GM23248 (cell line): ENCODE measurements at regions not wholly inside any gene's neighbourhood (a gene's known extent, or its start where the extent isn't known, plus 50 kb on each side); places are given as distances from the start of the nearest gene placed in this dataset.

ENCODE experiments used
- DNase-seq: peaks from one replicate; pipeline ENCODE4 v3.0.0-alpha.2; 2015
- H2AFZ ChIP-seq: fragments of 200-600 bp; sonication (generic); 2 replicates; pipeline ENCODE4 v1.6.1; 2016; ENCODE audit warnings: antibody characterized with exemption
- H3F3A ChIP-seq: fragments of 200-600 bp; sonication (generic); 2 replicates; pipeline ENCODE4 v1.6.1; 2016; ENCODE audit warnings: mild to moderate bottlenecking, antibody characterized with exemption, mixed run types; ENCODE audit not compliant: insufficient read depth
- H3K27ac ChIP-seq: fragments of 200-600 bp; sonication (generic); 2 replicates; pipeline ENCODE4 v1.5.1; 2016; ENCODE audit warnings: mild to moderate bottlenecking
- H3K27me3 ChIP-seq: fragments of 200-600 bp; sonication (generic); replicated peaks from 2 replicates; pipeline ENCODE4 v1.6.1; 2016; ENCODE audit warnings: mild to moderate bottlenecking; ENCODE audit not compliant: insufficient read depth
- H3K36me3 ChIP-seq: fragments of 200-600 bp; sonication (generic); 2 replicates; pipeline ENCODE4 v1.6.1; 2016; ENCODE audit warnings: low read depth, mild to moderate bottlenecking
- H3K4me1 ChIP-seq: fragments of 200-600 bp; sonication (generic); 2 replicates; pipeline ENCODE4 v1.6.1; 2016; ENCODE audit warnings: mild to moderate bottlenecking; ENCODE audit not compliant: insufficient read depth
- H3K4me2 ChIP-seq: fragments of 200-600 bp; sonication (generic); one replicate; pipeline ENCODE4 v1.6.1; 2016; ENCODE audit warnings: mild to moderate bottlenecking; ENCODE audit not compliant: unreplicated experiment
- H3K4me3 ChIP-seq: fragments of 200-600 bp; sonication (generic); 2 replicates; pipeline ENCODE4 v1.5.1; 2016; ENCODE audit warnings: mild to moderate bottlenecking
- H3K79me2 ChIP-seq: fragments of 200-600 bp; sonication (generic); 2 replicates; pipeline ENCODE4 v1.6.1; 2016; ENCODE audit warnings: mild to moderate bottlenecking; ENCODE audit not compliant: insufficient read depth
- H3K9ac ChIP-seq: fragments of 200-600 bp; sonication (generic); 2 replicates; pipeline ENCODE4 v1.6.1; 2016; ENCODE audit warnings: mild to moderate bottlenecking
- H3K9me2 ChIP-seq: fragments of 200-600 bp; sonication (generic); 2 replicates; pipeline ENCODE4 v1.6.1; 2016; ENCODE audit warnings: mixed run types, mild to moderate bottlenecking, moderate library complexity; ENCODE audit not compliant: insufficient read depth
- H3K9me3 ChIP-seq: fragments of 200-600 bp; sonication (generic); one replicate; pipeline ENCODE4 v1.6.1; 2017; ENCODE audit warnings: low read depth
- H4K20me1 ChIP-seq: fragments of 200-600 bp; sonication (generic); 2 replicates; pipeline ENCODE4 v1.6.0; 2016; ENCODE audit not compliant: insufficient read depth
- EZH2 ChIP-seq: fragments of 200-600 bp; sonication (generic); IDR thresholded peaks from 2 replicates; pipeline ENCODE4 v1.6.1; 2018; ENCODE audit warnings: antibody characterized with exemption, mild to moderate bottlenecking; ENCODE audit not compliant: insufficient read depth, poor library complexity, severe bottlenecking
- EZH2phosphoT487 ChIP-seq: fragments of 200-600 bp; sonication (generic); IDR thresholded peaks from 2 replicates; pipeline ENCODE4 v1.6.1; 2018; ENCODE audit warnings: antibody characterized with exemption, moderate library complexity, mild to moderate bottlenecking, low read depth; ENCODE audit not compliant: insufficient read depth
- WGBS, 2 experiments: methylation state at CpG; one replicate each; pipeline ENCODE4 v1.1.6; 2015 to 2017; ENCODE audit warnings: low lambda C conversion rate in 2 of 2, low coverage in 1 of 2; ENCODE audit errors: missing lambda C conversion rate in 2 of 2; 5-methylcytosine and 5-hydroxymethylcytosine counted together
- in situ Hi-C: fragments of 300-500 bp; cut with MboI; formaldehyde crosslinking; loops from 2 replicates; pipeline ENCODE4 v1.15.0; 2020

GRCh38 chr13:74476788-74477187 lies 342.6 kb upstream of the KLF12 start:
- H3K36me3 ChIP-seq, result no peaks in the 10 kb centered on the region
- H3K9me2 ChIP-seq, result no peaks in the 10 kb centered on the region; the same call in 1 of the 2 replicates
- no peaks in the 10 kb centered on the region for H3K9me3 ChIP-seq
- no peak overlapping the region for H3K27ac ChIP-seq
- DNase-seq, result no peak
- H3K9ac ChIP-seq, result no peak overlapping the region
- no peaks in the 10 kb centered on the region for H4K20me1 ChIP-seq
- no peaks in the 10 kb centered on the region for H3K27me3 ChIP-seq
- H3K4me2 ChIP-seq, result no peak overlapping the region
- H3K4me3 ChIP-seq, result no peak overlapping the region
- H3K4me1 ChIP-seq, result no peaks in the 10 kb centered on the region
- TF ChIP-seq EZH2, result no peak
- TF ChIP-seq EZH2phosphoT487, result no peak
- no peak overlapping the region for H2AFZ ChIP-seq
- in situ Hi-C loops, result no loop called here
- H3F3A ChIP-seq, result no peaks in the 10 kb centered on the region
- no peaks in the 10 kb centered on the region for H3K79me2 ChIP-seq

- no peaks in the 10 kb centered on the region for H4K20me1 ChIP-seq
- no peaks in the 10 kb centered on the region for H3K36me3 ChIP-seq
- no peak overlapping the region for H3K4me2 ChIP-seq
- 12 to 26% methylated on average over 1 of the region's 1 CpG for WGBS, 2 experiments
- H3K9me3 ChIP-seq, result no peaks in the 10 kb centered on the region
- DNase-seq, result no peak
- in situ Hi-C loops, result no loop called here
- no peaks in the 10 kb centered on the region for H3K4me1 ChIP-seq
- no peak overlapping the region for H3K4me3 ChIP-seq
- H3K9me2 ChIP-seq, result no peaks in the 10 kb centered on the region; the same call in 1 of the 2 replicates
- H3K27ac ChIP-seq, result no peak overlapping the region
- TF ChIP-seq EZH2phosphoT487, result no peak
- no peak for TF ChIP-seq EZH2
- no peak overlapping the region for H2AFZ ChIP-seq
- H3K79me2 ChIP-seq, result no peaks in the 10 kb centered on the region
- H3K9ac ChIP-seq, result no peak overlapping the region
- no peaks in the 10 kb centered on the region for H3F3A ChIP-seq
- H3K27me3 ChIP-seq, result no peaks in the 10 kb centered on the region
Measured at GRCh38 chr13:74476365-74476764, 342.2 kb upstream of the KLF12 start.

GRCh38 chr13:74466864-74467263 lies 332.7 kb upstream of the KLF12 start:
- Histone ChIP-seq H3K9me2 (no peaks in the 10 kb centered on the region), H3K9ac (no peak overlapping the region), H4K20me1 (no peaks in the 10 kb centered on the region), H3K27ac (no peak overlapping the region), H3K36me3 (no peaks in the 10 kb centered on the region), H3F3A (no peaks in the 10 kb centered on the region), H3K9me3 (no peaks in the 10 kb centered on the region), H3K4me3 (no peak overlapping the region), H3K79me2 (no peaks in the 10 kb centered on the region), H3K27me3 (no peaks in the 10 kb centered on the region), H3K4me2 (no peak overlapping the region), H2AFZ (no peak overlapping the region), H3K4me1 (no peaks in the 10 kb centered on the region)
- DNase-seq, result no peak
- in situ Hi-C loops, result no loop called here
- TF ChIP-seq EZH2phosphoT487, result no peak

- Histone ChIP-seq H3K4me3 (no peak overlapping the region), H3K9ac (no peak overlapping the region), H3K27me3 (no peaks in the 10 kb centered on the region), H2AFZ (no peak overlapping the region), H3K4me1 (no peaks in the 10 kb centered on the region), H3F3A (no peaks in the 10 kb centered on the region), H4K20me1 (no peaks in the 10 kb centered on the region), H3K4me2 (no peak overlapping the region), H3K79me2 (no peaks in the 10 kb centered on the region), H3K9me2 (no peaks in the 10 kb centered on the region), H3K27ac (no peak overlapping the region), H3K36me3 (no peaks in the 10 kb centered on the region), H3K9me3 (no peaks in the 10 kb centered on the region)
- no peak for TF ChIP-seq EZH2phosphoT487
- no peak for DNase-seq
- in situ Hi-C loops, result no loop called here
- WGBS, 2 experiments, result 88 to 94% methylated on average over 2 of the region's 2 CpGs
Measured at GRCh38 chr13:74466020-74466419, 331.8 kb upstream of the KLF12 start.

GRCh38 chr13:74465271-74465670 lies 331.1 kb upstream of the KLF12 start:
- no peaks in the 10 kb centered on the region for H3K36me3 ChIP-seq
- no peaks in the 10 kb centered on the region for H3K9me3 ChIP-seq
- no peaks in the 10 kb centered on the region for H3F3A ChIP-seq
- H3K79me2 ChIP-seq, result no peaks in the 10 kb centered on the region
- no peak overlapping the region for H3K9ac ChIP-seq
- H3K4me3 ChIP-seq, result no peak overlapping the region
- no peaks in the 10 kb centered on the region for H3K27me3 ChIP-seq
- TF ChIP-seq EZH2phosphoT487 (no peak), EZH2 (no peak)
- DNase-seq, result no peak
- no peak overlapping the region for H3K27ac ChIP-seq
- no peaks in the 10 kb centered on the region for H3K4me1 ChIP-seq
- H2AFZ ChIP-seq, result no peak overlapping the region
- no peak overlapping the region for H3K4me2 ChIP-seq
- H4K20me1 ChIP-seq, result no peaks in the 10 kb centered on the region
- no peaks in the 10 kb centered on the region for H3K9me2 ChIP-seq
- 50 to 53% methylated on average over 2 of the region's 2 CpGs for WGBS, 2 experiments
- in situ Hi-C loops, result no loop called here
